MCF 10A (cell line): ENCODE measurements at regions not wholly inside any gene's neighbourhood (a gene's known extent, or its start where the extent isn't known, plus 50 kb on each side); places are given as distances from the start of the nearest gene placed in this dataset.

ENCODE experiments used
- BruUV-seq: library from RNA; stranded (reverse); fragments of 400-500 nt; replicated peaks from 2 replicates; lab custom pipeline; 2021; lab: Mats Ljungman, UMichigan
- CTCF ChIA-PET: fragments of 300-600 bp; sonication (Branson Sonifier 250); formaldehyde crosslinking; extraction: SDS; loops from one replicate; lab custom pipeline; 2021; ENCODE audit warnings: antibody characterized with exemption, inconsistent platforms; lab: Yijun Ruan, JAX
- POLR2A ChIA-PET: fragments of 300-600, 350-650 bp; sonication (Branson Sonifier 250); formaldehyde crosslinking; extraction: SDS; loops from one replicate; lab custom pipeline; 2020; ENCODE audit warnings: antibody characterized with exemption, inconsistent platforms; lab: Yijun Ruan, JAX
- DNase-seq: peaks from one replicate; pipeline ENCODE4 v3.0.0-alpha.2; 2018; ENCODE audit not compliant: unreplicated experiment
- H3K27ac Mint-ChIP-seq: one replicate; pipeline ENCODE4 v1.8.0; 2022; ENCODE audit warnings: mild to moderate bottlenecking, low read depth, mixed read lengths; ENCODE audit not compliant: unreplicated experiment
- H3K27me3 Mint-ChIP-seq: one replicate; pipeline ENCODE4 v1.8.0; 2022; ENCODE audit warnings: mixed read lengths; ENCODE audit not compliant: insufficient read depth, unreplicated experiment
- H3K36me3 Mint-ChIP-seq: one replicate; pipeline ENCODE4 v1.8.0; 2022; ENCODE audit warnings: mild to moderate bottlenecking, moderate library complexity, mixed read lengths; ENCODE audit not compliant: insufficient read depth, unreplicated experiment
- H3K4me1 Mint-ChIP-seq: one replicate; pipeline ENCODE4 v1.8.0; 2022; ENCODE audit warnings: mixed read lengths; ENCODE audit not compliant: insufficient read depth, unreplicated experiment
- H3K4me3 Mint-ChIP-seq: one replicate; pipeline ENCODE4 v1.8.0; 2022; ENCODE audit warnings: mild to moderate bottlenecking, moderate library complexity, mixed read lengths; ENCODE audit not compliant: unreplicated experiment
- H3K9me3 Mint-ChIP-seq: one replicate; pipeline ENCODE4 v1.8.0; 2022; ENCODE audit warnings: mixed read lengths; ENCODE audit not compliant: unreplicated experiment
- CTCF ChIP-seq: fragments of 200-600 bp; IDR thresholded peaks from one replicate; pipeline ENCODE4 v1.8.0; 2022; ENCODE audit warnings: antibody characterized with exemption, mild to moderate bottlenecking; ENCODE audit not compliant: unreplicated experiment
- intact Hi-C: fragments of 100-400 bp; cut with micrococcal nuclease; formaldehyde crosslinking; loops from 2 replicates; pipeline ENCODE4 v1.14.1; 2022

DNA sequence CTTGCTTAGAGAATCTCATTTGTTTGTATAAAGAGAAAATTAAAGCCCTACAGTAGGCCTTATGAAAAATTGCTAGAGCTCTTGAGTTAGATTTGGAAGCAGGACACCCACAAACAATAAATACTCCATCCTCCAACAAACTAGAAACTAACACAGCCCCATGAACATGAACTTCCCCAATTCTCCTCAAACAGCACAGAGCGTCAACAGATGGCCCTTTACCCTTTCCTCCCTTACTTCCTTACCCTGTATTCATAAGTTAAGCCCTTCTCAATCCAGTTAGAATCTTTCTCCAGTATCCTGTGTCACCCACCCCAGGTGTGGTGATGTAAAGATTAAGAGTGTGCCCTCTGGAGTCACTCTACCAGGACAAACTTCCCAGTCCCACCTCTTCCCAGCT, 113.7 kb downstream of the UNC5CL start:
- no peaks in the 10 kb centered on the region for H3K9me3 Mint-ChIP-seq
- ChIA-PET POLR2A (no interaction called here), CTCF (no interaction called here)
- H3K36me3 Mint-ChIP-seq = no peaks in the 10 kb centered on the region
- intact Hi-C loops = no loop called here
- no peak for DNase-seq
- no peak overlapping the region for H3K27ac Mint-ChIP-seq
- no peak for TF ChIP-seq CTCF
- H3K4me1 Mint-ChIP-seq = no peaks in the 10 kb centered on the region
- no peak overlapping the region for H3K4me3 Mint-ChIP-seq
- BruUV-seq = no TSS peak
- H3K27me3 Mint-ChIP-seq = peaks cover 7% of the 10 kb centered on the region

GRCh38 chr6:40924839-40925238, 114.2 kb downstream of the UNC5CL start:
- no peak for TF ChIP-seq CTCF
- ChIA-PET CTCF (no interaction called here), POLR2A (no interaction called here)
- Mint-ChIP-seq H3K9me3 (no peaks in the 10 kb centered on the region), H3K4me3 (no peak overlapping the region), H3K36me3 (no peaks in the 10 kb centered on the region), H3K27ac (no peak overlapping the region), H3K4me1 (no peaks in the 10 kb centered on the region), H3K27me3 (peaks cover 7% of the 10 kb centered on the region)
- no peak for DNase-seq
- no TSS peak for BruUV-seq
- intact Hi-C loops = no loop called here

- intact Hi-C loops = no loop called here
- H3K27me3 Mint-ChIP-seq = peaks cover 7% of the 10 kb centered on the region
- H3K4me1 Mint-ChIP-seq = no peaks in the 10 kb centered on the region
- H3K36me3 Mint-ChIP-seq = no peaks in the 10 kb centered on the region
- H3K9me3 Mint-ChIP-seq = no peaks in the 10 kb centered on the region
- no peak overlapping the region for H3K27ac Mint-ChIP-seq
- ChIA-PET CTCF (interaction anchor here (0.8 kb wide), 1 partner anchor 12 kb away, joined by 4 read pairs; no protein-coding TSS in a partner anchor), POLR2A (no interaction called here)
- TF ChIP-seq CTCF = no peak
- no peak overlapping the region for H3K4me3 Mint-ChIP-seq
- no peak for DNase-seq
- BruUV-seq = no TSS peak
Observed at GRCh38 chr6:40923880-40924279, 115.1 kb downstream of the UNC5CL start.

- no peak for TF ChIP-seq CTCF
- ChIA-PET POLR2A (no interaction called here), CTCF (interaction anchor here (0.8 kb wide), 1 partner anchor 11 kb away, joined by 4 read pairs; no protein-coding TSS in a partner anchor)
- Mint-ChIP-seq H3K4me1 (no peaks in the 10 kb centered on the region), H3K27me3 (peaks cover 7% of the 10 kb centered on the region), H3K36me3 (no peaks in the 10 kb centered on the region), H3K27ac (no peak overlapping the region), H3K4me3 (no peak overlapping the region), H3K9me3 (no peaks in the 10 kb centered on the region)
- intact Hi-C loops = no loop called here
- no TSS peak for BruUV-seq
- DNase-seq = no peak
Observed at GRCh38 chr6:40923326-40923725, 115.7 kb downstream of the UNC5CL start.
